ENCODE measurements at regions not wholly inside any gene's neighbourhood (a gene's known extent, or its start where the extent isn't known, plus 50 kb on each side); places are given as distances from the start of the nearest gene placed in this dataset.

- TF ChIP-seq CTCF (conservative IDR thresholded peaks at IDR 0.05 in 1 of 2, IDR thresholded peaks at IDR 0.05 in 1 of 2; ENCODE audit: extremely low read depth in 1 of 2, insufficient read depth in 1 of 2, low read depth in 1 of 2, low read length in 2 of 2) = no peak
- TF ChIP-seq EZH2 (IDR thresholded peaks at IDR 0.05; ENCODE audit: borderline replicate concordance, low read length) = no peak
These were observed 1321.1 kb upstream of the GJE1 start for GRCh38 chr6:140811642-140812041.

All from mammary epithelial cell (primary cell).